CD4-positive, alpha-beta T cell treated with Interleukin-17A for 1 hour (primary cell): ENCODE measurements at regions not wholly inside any gene's neighbourhood (a gene's known extent, or its start where the extent isn't known, plus 50 kb on each side); places are given as distances from the start of the nearest gene placed in this dataset.
"Not testable (repeated sequence)": the region's sequence is repeated elsewhere in the genome, so short reads cannot be mapped to it uniquely, and the experiment has no call there.

Experiments used
- DNase-seq: peaks from one replicate; pipeline ENCODE4 v3.0.0-alpha.2; 2020

DNA sequence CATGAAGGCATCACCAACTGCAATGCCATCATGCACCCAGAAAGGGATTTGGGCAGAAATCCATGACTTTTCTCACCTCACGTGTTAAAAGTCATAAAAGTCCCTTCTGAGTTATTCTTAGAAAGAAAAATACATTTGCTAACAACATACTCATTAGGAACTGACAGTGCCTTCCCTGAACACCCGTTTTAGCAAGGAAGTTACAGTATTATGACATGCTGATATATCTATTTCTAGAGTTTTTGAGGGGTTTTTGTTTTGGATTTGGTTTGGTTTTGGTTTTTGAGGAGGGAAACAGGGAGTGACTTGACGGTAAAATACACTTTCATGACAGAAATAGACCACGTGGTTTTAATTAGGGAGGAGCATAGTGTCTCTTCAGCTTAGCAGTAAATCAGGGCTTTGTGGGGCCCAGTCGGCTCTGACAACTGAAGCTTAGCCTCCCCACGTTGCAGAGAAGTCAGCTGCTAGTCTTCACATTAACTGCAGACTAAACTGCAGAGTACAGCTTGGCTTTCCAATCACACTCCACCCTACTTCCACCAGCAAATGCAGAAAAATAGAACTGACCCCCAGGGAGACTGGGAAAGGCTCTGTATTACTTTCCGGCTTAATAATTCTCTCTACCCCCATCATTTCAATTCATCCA is 141.4 kb downstream of the FAM124B start:
- no peak for DNase-seq

DNA sequence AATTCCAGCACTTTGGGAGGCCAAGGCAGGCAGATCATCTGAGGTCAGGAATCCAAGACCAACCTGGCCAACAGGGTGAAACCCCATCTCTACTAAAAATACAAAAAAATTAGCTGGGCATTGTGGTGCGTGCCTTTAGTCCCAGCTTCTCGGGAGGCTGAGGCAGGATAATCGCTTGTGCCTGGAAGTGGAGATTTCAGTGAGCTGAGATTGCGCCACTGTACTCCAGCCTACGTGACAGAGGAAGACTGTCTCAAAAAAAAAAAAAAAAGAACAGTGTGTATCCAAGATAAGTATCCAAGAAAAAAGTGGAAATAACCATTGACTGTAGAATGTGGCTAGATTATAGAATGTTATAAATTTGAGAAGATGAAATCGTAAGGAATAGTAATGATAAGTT is 142.1 kb downstream of the FAM124B start:
- no peak for DNase-seq

DNA sequence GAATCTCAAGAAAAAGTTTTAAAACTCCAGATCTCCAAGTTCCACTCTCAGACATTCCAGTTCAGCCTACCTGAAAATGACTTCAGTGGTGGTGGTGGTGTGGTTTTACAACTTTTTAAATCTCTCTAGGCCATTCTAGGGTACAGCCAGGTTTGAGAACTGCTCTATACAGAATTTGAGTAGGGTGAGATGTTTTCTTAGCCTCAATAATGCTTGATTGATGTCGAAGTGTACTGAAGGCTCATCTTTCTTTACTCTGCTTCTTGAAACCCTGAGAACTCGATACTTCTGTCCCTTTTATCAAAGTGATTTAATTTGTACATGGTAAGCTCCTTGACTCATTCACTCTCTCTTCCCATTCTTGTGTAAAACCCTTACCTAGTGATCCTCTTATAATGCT is 143.8 kb downstream of the FAM124B start:
- no peak for DNase-seq

DNA sequence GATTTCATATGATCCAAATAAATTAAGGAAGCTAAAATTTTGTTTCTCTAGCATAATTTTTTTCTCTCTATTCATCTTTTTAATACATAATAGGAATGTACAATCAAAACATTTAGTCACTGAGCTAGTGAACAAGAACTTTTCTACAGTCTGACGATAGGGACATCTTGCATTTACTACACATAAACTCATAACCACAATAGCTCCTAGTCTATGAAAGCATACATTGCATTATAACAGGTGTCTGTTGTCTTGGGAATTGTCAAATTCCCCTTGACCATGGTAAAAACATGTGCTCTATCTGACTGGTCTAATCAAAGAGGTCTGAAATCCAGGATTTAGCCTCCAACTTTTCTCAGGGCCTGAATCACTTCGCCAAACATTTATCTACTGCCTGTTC is 144.8 kb downstream of the FAM124B start:
- DNase-seq, result no peak

DNA sequence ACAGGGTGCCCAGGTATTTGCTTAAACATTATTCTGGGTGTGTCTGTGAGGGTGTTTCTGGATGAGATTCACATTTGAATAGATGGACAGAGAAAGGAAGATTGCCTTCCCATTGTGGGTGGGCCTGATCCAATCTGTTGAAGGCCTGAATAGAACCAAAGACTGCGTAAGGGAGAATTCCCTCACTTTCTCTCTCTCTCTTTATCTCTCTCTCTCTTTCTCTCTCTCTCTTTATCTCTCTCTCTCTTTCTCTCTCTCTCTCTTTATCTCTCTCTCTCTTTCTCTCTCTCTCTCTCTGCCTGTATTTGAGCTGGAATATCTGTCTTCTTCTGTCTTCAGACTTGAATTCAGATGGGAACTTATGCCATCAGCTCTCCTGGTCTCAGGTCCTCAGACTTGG is 148.4 kb downstream of the FAM124B start:
- no peak for DNase-seq

DNA sequence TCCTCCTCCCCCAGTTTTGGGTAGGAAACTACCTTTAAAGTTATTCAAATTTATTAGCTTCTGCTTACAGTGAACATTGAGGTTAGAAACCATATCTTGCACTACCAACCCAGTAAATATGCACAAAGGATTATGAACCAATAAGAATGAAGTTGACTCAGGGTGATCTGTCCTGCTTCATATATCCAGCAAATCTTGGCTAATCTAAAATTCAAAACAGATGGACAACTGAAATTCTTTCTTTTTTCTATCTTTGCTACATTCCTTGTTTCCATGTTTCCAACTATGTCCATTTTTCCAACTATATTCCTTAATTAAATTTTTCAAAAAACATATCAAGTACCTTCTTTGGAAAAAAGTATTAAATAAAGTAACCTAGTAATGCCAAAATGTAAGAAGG is 149.3 kb downstream of the FAM124B start:
- no peak for DNase-seq

DNA sequence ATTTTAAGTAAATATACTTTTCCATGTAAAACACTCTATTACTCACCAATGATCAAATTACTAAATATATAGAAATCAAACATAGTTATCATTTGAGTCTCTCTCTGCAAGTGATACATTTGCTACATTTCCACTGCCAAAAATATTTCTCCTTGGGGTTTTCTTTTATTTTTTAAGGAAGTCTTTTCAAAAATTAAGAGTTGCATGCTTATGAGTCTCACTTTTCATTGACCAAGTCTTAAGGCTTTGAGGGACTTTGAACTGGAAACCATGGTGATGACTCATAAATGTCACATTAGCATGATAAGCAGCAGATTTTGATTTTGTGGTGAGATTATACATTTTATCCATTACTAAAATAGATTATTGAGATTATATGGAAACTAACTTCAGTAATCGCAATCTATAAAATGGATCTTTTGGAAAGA is 152.9 kb downstream of the FAM124B start:
- no peak for DNase-seq

DNA sequence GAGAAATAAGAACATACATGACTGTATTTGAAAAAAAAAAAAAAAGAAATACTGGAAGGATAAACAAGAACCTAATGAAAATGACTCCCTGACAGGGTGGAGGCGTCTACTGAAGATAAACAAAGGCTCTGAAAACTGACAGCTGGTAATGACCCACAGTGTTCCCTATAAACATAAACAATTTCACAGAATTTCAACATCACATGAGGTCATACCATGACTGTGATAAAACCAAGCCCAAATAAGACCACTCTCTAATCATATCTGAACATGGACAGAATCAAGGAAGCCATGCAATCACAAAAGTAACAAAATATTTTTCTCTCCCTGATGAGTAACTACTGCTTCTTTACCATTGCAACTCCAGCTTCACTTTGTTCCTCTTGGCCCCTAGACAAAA is 159.3 kb downstream of the FAM124B start:
- no peak for DNase-seq

DNA sequence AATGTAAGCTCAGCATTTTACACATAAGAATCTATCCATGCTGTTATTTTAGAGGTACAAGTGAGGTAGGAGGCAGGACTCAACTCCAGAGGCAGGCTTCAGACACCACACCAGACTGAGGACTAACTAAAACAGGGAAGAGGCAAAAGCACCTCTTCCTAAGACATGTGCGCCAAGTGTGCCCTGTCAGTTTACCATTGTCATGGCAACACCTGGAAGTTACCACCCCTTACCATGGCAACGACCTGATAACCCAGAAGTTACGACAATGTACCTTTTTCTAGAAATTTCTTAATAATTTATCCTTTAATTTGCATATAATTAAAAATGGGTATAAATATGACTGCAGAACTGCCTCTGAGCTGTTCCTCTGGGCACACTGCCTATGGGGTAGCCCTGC is 160.1 kb downstream of the FAM124B start:
- DNase-seq, result no peak

DNA sequence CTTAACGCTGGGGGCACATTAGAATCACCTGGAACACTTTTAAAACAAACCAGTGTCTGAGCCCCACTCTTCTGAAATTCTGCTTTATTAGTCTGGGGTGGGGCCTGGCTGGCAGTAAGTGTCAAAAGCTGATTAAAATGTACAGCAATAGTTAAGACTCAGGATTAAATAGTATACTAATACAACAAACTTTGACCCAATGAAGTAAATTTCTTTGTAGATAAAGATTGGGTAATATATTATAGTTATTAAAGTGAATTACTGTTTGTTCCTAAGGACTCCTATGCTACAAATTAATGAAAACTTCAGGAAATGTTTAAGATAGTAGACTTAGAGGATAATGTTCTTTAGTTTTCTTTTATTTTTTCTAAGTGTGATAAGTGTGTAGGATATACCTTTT is 160.9 kb downstream of the FAM124B start:
- no peak for DNase-seq

DNA sequence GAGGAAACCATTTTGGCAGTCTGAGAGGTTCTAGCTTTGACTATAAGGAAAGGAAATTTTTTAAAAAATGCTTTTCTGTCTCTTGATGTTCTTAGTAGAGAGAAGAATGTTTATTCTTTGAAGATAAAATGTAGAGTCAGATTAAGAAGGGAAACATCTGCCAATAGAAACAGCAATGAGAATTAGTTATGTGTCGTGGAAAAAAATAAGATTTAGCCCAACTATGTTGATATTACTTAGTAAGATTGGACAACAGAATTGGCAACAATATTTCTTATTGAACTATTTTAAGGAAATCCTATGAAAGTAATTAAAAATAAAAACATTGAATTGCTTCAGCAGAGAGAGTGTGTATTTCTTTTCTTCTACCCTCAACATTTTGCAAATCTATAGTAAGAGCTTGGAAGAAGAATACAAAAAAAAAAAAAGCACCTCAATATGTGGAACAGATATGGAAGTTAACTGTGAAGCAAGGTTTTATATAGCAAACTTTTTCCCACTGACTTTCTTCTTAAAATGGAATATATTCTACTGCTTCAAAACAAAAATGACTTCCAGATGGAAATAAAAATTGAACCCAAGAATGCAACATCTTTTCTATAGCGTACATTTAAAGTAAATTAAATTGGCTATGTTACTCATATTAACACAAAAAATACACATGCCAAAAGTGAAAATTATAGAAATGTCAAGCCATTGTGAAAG is 177.9 kb downstream of the FAM124B start:
- no peak for DNase-seq

DNA sequence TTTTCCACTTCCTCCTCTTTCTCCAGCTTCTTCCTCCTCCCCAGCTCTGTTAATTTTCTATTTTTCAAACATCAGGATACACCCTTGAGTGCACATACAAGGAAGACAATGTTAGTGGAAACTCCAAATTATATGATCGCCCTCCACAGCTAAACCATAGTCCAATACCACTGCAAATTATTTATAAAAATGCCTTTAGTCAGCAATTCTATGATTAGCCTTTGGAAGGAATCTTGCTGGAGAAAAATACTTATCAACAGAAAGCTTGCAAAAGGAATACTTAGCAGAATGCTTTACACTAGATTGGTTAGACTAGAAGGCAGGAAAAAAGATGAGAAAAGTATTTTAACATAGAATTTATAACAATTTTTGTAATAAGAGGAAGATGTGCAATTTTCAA is 178.9 kb downstream of the FAM124B start:
- no peak for DNase-seq

DNA sequence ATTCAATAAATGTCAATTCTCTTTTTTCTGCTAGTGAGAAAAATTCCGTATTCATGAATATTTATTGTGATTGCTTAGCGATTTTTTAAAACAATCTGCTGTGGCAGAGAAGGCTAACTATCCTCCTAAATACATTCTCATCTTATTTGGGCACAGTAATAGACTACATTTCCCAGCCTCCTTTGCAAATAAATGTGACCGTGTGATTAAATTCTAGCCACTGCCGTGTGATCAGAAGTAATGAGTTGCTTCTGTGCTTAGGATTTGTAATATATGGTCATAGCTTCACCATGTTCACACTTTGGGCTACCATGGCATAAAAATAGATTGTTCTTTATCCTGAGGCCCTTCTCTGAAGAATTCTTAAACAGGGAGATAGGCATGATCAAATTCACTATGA is 179.6 kb downstream of the FAM124B start:
- DNase-seq, result no peak

DNA sequence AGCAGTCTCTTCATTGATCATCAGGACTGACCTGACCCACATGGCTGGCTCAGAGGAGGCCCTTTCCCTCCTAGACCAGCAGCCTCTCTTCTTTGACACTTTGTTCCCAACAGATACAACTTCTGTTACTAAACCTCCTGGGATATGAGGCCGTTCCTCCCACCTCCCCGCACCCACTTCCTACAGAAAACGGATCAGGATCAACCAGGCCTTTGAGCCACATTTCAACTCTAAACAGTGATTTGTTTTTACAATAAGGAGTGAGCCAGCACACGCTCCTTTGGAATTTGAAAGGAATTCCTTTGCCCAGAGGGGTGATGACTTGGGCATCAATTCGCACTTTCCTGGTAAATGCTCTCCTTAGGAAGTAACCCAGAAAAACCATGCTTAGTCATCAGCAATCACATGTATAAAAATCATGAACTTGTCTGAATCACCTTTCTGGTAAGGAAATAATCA is 180.4 kb downstream of the FAM124B start:
- no peak for DNase-seq

DNA sequence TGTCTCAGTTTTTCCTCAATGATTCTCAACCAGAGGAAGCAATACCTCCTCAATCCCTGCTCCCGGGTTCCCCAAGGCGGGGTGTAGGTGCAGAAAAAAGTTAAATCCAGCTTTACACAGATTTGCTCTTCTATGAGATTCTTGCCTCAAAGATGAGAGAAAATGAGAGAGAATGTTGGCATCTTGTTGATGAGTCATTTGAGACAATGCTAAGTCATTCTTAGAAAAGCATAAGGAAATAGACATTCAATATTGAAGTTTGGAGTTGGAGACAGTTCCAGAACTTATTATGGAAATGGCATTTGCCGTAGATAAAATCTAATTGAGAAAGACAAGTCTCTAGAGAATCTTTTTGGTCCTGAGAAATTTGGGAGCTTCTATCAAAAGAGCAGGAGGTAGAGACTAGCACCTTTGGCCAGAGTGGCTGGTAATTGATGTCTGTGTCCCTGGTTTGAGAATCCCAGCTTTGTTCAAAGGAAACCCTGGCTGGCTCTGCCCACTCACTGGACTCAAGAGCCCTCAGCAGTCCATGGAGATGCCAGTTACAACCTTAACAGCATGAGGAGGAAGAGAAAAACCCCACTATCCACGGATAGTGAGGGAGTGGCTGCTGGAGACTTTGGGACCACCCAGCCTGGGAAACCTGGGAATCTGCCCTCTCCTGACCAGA is 181.2 kb downstream of the FAM124B start:
- DNase-seq, result no peak

DNA sequence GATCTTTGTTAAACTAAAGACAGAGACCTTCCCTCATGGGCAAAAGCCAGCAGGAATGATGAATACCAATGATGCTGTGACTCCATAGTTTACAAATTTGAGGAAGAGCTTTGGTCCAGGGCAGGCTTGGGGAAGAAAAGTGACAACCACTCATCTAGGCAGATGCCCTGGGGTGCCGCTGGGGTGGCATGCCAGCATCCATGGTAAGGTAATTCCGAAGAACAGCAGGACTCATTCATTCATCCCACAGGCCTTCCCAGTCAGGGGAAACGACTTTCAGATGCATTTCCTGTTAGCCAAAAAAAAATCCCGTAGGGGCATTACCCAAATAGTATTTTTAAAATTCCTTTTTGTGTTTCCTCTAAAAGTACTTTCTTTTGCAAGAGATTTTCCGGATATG is 180.7 kb upstream of the SERPINE2 start:
- DNase-seq, result no peak

DNA sequence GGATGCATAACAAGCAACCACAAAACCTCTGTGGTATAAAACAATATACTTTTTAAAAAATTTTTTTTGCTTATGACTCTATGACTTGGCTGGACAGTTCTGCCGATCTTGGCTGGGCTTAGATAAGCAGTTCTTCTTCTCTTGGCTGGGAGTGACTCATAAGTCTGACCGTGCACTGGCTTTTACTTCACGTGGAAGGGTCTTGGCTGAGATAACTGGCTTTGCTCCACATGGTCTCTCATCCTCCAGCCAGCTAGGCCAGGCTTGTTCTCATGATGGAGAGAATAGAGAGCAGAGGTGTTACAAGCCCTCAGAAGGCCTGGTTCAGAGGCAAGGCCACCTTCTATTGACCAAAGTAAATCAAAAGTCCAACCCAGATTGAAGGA is 178.9 kb upstream of the SERPINE2 start:
- no peak for DNase-seq

DNA sequence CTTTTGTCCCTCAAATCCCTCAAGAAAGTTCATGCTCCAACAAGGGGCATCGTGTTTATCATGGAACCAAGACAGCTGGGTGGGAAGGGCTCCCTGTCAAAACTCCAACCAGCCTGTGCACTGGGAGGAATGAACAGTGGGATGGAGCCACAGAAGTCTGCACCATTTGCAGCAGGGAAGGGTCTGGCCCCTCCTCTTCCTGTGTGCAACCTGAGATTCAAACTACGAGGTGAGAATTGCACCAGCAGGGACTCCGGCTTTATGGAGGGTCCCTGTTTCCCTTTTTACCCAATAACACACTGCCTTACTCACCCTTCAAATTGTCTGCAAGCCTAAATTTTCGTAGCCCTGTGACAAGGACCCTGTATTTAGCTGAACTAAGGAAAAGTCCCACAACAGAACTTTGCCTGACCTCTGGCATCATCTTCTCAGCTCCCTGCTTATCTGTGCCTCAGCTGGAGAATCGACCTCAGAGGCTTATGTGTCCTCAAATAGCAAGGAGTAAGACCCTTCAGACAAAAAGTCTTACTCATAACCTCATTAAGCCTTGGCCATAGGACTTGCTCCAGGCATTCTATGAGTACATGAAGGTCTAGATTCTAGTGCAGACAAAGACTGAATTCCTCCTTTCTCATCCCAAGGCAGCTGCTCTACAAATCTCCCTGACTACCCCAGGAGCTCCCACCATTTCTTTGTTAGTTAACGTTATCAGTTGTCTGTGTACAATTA is 178.3 kb upstream of the SERPINE2 start:
- no peak for DNase-seq

DNA sequence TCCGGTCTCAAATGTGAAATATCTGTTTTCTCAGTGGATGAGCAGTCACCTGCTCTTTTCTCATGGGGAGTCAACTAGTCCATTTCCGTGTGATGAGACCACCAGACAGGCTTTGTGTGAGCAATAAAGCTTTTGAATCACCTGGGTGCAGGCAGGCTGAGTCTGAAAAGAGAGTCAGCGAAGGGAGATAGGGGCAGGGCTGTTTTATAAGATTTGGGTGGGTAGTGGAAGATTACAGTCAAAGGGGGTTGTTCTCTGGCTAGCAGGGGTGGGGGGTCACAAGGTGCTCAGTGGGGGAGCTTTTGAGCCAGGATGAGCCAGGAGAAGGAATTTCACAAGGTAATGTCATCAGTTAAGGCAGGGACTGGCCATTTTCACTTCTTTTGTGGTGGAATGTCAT is 176.5 kb upstream of the SERPINE2 start:
- not testable (repeated sequence) for DNase-seq

DNA sequence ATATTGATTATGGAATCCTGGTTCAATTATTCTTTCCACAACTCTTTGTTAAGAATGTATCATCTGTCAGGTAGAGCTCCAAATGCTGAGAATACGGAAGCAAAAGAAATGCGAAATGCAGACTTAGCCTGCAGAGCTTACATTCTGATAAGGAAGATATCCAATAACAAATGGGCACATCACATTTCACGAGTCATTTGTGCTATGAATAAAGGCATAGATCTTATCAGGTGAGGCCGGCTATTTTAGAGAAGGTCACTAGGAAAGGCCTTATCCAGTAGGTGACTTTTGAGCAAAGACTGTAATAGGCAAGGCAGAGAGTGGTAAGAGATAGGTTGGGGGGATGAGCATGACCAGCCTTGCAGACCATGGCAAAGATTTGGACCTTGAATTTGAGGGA is 174.3 kb upstream of the SERPINE2 start:
- DNase-seq, result no peak

DNA sequence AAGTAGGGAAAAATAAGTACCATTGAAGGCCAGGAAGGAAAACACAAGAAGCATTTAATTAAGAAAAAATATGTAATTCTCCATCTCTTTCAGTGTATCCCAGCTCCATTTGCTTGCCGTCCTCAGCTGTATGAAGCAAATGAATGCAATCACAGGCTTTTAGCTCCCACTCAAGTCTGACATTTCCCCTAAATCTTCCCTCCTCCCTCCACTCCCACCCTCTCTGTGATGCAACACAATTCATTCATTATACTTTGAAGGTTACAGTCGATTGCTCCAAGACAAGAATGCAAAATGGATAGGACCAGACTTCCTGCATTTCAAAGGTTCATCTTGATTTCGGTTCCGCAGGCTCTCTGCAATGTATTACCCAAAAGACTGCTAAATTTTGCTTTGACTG is 172.7 kb upstream of the SERPINE2 start:
- DNase-seq, result no peak

DNA sequence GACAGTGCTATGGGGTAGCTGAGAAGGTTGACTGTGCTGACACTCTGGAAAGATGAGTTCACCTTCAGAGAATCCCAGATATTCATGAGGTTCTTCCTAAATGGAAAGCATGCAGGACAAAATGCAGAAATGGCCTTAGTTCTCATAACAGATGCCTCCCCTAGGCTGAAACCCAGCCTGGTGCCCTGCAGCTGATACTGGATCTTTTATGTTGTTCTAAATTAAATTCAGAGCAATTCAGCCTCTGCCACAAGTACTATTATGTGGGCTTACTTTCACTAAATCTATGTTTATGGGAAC is 172.0 kb upstream of the SERPINE2 start:
- no peak for DNase-seq

DNA sequence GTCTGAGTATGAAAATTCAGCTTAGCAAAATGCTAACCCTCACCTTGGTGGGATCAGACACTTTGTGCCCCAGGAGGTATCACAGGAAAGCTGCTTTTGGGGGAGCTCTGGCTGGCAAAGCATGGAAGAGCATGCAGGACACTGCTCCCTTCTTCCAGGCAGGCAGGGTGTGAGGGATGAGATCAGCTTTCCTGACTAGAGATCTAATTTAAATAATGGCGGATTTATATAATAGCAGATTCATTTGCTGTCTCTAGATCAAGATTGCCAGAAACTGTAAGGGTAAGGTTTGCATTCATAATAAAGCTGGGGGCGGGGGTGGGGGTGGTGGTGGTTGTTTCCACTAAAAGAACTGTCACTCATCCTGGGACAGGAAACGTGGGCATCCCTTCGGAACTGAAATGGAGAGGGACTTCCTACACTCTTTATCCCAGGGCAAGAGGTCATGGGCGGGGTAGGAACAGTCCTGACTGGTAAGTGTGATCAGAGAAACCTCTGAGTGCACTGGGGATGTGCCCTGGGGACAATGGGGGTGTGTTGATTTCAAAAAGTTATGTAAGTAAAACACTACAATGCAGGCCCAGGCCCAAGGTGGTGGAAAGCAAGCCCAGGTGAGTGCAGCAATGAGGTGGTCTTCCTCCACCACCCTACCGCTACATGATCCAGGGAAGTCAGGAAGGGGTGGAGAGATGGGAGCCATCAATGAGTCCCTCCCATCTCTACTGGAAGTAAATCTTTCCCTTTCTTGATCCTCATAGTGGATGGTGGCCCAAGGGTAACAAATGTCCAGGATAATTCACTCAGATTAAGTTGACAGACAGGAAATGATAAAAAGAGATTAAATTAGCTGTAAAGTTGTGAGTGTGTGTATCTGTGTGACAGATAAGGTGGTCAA is 171.4 kb upstream of the SERPINE2 start:
- no peak for DNase-seq
